PC-9 (cell line): ENCODE measurements at regions not wholly inside any gene's neighbourhood (a gene's known extent, or its start where the extent isn't known, plus 50 kb on each side); places are given as distances from the start of the nearest gene placed in this dataset.

Experiments
- EZH2 ChIP-seq: fragments of 200-600 bp; sonication (generic); IDR thresholded peaks from 2 replicates; pipeline ENCODE4 v1.8.0; 2017; ENCODE audit warnings: antibody characterized with exemption, low read depth
- TF ChIP-seq, protein P1 (sequence below): fragments of 200-600 bp; sonication (generic); conservative IDR thresholded peaks from 2 replicates; pipeline ENCODE4 v1.6.1; 2017; ENCODE audit warnings: mixed run types, antibody characterized with exemption, mild to moderate bottlenecking, moderate library complexity

DNA sequence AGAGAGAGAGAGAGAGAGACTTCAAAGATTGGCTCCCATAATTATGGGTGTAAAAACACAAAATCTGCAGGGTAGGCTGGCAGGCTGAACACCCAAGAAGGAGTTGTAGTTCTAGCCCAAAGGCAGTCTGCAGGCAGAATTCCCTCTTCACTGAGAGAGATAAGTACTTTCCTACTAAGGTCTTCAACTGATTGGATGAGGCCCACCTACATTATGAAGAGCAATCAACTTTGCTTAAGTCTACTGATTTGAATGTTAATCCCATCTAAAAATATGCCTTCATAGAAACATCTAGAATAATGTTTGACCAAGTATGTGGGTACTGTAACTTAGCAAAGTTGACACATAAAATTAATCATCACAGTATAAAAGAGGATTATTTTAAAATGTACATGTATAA lies 949.7 kb downstream of the HACE1 start:
- TF ChIP-seq, protein P1, sequence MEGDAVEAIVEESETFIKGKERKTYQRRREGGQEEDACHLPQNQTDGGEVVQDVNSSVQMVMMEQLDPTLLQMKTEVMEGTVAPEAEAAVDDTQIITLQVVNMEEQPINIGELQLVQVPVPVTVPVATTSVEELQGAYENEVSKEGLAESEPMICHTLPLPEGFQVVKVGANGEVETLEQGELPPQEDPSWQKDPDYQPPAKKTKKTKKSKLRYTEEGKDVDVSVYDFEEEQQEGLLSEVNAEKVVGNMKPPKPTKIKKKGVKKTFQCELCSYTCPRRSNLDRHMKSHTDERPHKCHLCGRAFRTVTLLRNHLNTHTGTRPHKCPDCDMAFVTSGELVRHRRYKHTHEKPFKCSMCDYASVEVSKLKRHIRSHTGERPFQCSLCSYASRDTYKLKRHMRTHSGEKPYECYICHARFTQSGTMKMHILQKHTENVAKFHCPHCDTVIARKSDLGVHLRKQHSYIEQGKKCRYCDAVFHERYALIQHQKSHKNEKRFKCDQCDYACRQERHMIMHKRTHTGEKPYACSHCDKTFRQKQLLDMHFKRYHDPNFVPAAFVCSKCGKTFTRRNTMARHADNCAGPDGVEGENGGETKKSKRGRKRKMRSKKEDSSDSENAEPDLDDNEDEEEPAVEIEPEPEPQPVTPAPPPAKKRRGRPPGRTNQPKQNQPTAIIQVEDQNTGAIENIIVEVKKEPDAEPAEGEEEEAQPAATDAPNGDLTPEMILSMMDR, result no peak
- TF ChIP-seq EZH2, result no peak
